ENCODE measurements at regions not wholly inside any gene's neighbourhood (a gene's known extent, or its start where the extent isn't known, plus 50 kb on each side); places are given as distances from the start of the nearest gene placed in this dataset.

DNA sequence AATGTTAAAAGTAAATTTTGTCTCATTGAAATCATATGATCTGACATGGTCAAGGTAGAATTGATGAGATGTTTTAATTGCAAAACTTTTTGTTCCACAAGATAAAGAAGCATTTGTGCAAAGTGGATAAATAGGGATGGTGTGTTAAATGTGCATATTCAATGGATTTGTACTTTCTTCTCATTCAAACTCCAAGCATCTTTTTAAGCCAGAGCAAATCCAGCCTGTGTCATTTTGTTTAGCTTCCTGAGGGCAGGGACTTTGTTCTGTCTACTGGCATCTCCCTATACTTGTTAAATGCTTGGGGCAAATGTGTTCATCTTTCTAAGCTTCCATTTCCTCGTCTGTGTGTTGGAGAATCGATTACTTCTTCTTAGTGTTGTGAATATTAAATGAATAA is 200.3 kb downstream of the SLIT2 start:
- TF ChIP-seq KLF6 (CRISPR knock-in tag; IDR thresholded peaks at IDR 0.05) (no peak), PRPF4 (IDR thresholded peaks at IDR 0.05; ENCODE audit: low read depth, low read length, poor library complexity, severe bottlenecking) (no peak), ZNF3 (CRISPR knock-in tag; IDR thresholded peaks at IDR 0.05) (no peak), POLR2AphosphoS5 (IDR thresholded peaks at IDR 0.05; ENCODE audit: low read depth, low read length) (no peak), ZNF720 (CRISPR knock-in tag; IDR thresholded peaks at IDR 0.05) (no peak), ZNF563 (CRISPR knock-in tag; IDR thresholded peaks at IDR 0.05) (no peak), POLR2A (IDR thresholded peaks at IDR 0.05; ENCODE audit: insufficient read depth in 1 of 2, low read depth in 2 of 2, low read length in 2 of 2) (no peak), GTF2F1 (IDR thresholded peaks at IDR 0.05; ENCODE audit: low read length) (no peak), AHR (CRISPR knock-in tag; IDR thresholded peaks at IDR 0.05) (no peak), ZNF335 (CRISPR knock-in tag; IDR thresholded peaks at IDR 0.05) (no peak), CHD2 (IDR thresholded peaks at IDR 0.05; ENCODE audit: low read depth, low read length) (no peak)
- TF ChIP-seq, protein P1, sequence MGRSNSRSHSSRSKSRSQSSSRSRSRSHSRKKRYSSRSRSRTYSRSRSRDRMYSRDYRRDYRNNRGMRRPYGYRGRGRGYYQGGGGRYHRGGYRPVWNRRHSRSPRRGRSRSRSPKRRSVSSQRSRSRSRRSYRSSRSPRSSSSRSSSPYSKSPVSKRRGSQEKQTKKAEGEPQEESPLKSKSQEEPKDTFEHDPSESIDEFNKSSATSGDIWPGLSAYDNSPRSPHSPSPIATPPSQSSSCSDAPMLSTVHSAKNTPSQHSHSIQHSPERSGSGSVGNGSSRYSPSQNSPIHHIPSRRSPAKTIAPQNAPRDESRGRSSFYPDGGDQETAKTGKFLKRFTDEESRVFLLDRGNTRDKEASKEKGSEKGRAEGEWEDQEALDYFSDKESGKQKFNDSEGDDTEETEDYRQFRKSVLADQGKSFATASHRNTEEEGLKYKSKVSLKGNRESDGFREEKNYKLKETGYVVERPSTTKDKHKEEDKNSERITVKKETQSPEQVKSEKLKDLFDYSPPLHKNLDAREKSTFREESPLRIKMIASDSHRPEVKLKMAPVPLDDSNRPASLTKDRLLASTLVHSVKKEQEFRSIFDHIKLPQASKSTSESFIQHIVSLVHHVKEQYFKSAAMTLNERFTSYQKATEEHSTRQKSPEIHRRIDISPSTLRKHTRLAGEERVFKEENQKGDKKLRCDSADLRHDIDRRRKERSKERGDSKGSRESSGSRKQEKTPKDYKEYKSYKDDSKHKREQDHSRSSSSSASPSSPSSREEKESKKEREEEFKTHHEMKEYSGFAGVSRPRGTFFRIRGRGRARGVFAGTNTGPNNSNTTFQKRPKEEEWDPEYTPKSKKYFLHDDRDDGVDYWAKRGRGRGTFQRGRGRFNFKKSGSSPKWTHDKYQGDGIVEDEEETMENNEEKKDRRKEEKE (IDR thresholded peaks at IDR 0.05): no peak
- TF ChIP-seq, protein P2, sequence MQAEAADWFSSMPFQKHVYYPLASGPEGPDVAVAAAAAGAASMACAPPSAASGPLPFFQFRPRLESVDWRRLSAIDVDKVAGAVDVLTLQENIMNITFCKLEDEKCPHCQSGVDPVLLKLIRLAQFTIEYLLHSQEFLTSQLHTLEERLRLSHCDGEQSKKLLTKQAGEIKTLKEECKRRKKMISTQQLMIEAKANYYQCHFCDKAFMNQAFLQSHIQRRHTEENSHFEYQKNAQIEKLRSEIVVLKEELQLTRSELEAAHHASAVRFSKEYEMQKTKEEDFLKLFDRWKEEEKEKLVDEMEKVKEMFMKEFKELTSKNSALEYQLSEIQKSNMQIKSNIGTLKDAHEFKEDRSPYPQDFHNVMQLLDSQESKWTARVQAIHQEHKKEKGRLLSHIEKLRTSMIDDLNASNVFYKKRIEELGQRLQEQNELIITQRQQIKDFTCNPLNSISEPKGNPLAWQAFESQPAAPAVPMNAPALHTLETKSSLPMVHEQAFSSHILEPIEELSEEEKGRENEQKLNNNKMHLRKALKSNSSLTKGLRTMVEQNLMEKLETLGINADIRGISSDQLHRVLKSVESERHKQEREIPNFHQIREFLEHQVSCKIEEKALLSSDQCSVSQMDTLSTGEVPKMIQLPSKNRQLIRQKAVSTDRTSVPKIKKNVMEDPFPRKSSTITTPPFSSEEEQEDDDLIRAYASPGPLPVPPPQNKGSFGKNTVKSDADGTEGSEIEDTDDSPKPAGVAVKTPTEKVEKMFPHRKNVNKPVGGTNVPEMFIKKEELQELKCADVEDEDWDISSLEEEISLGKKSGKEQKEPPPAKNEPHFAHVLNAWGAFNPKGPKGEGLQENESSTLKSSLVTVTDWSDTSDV (CRISPR knock-in tag; IDR thresholded peaks at IDR 0.05): no peak
